Fibroblast of skin of back (primary cell): ENCODE measurements at regions not wholly inside any gene's neighbourhood (a gene's known extent, or its start where the extent isn't known, plus 50 kb on each side); places are given as distances from the start of the nearest gene placed in this dataset.

ENCODE experiments used
- DNase-seq: peaks from one replicate; pipeline ENCODE4 v3.0.0-alpha.2; 2013

- DNase-seq: peak; percentile 41
These were observed 452.6 kb downstream of the NR4A2 start for GRCh38 chr2:155879900-155880299.

- DNase-seq: no peak
These were observed 460.1 kb downstream of the NR4A2 start for GRCh38 chr2:155872396-155872795.

GRCh38 chr2:155871940-155872339, 460.6 kb downstream of the NR4A2 start:
- DNase-seq: no peak

GRCh38 chr2:155867564-155867963, 465.0 kb downstream of the NR4A2 start:
- no peak for DNase-seq

DNA sequence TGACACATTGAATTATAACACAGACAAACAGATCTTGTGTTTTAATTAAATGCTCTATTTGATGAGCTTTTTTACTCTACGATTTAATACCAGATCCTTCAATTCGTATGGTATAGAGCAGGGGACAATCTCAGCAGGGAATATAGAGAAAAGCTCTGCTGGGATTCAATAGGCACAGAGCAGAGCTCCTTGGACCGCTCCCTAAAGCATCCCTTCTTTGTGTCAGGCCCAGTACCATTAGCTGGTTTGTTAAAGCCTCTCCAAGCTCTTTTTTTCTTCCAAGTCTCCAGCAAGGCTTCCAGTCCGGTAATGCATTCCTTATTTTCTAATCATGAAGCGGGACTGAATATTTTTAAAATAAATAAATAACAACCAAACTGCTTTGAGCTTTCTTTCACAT, 466.0 kb downstream of the NR4A2 start:
- DNase-seq: no peak

- DNase-seq: no peak
These were observed 480.4 kb downstream of the NR4A2 start for GRCh38 chr2:155852156-155852555.

- DNase-seq: no peak
These were observed 486.3 kb downstream of the NR4A2 start for GRCh38 chr2:155846259-155846658.

GRCh38 chr2:155844461-155844860, 488.1 kb downstream of the NR4A2 start:
- DNase-seq: no peak

DNA sequence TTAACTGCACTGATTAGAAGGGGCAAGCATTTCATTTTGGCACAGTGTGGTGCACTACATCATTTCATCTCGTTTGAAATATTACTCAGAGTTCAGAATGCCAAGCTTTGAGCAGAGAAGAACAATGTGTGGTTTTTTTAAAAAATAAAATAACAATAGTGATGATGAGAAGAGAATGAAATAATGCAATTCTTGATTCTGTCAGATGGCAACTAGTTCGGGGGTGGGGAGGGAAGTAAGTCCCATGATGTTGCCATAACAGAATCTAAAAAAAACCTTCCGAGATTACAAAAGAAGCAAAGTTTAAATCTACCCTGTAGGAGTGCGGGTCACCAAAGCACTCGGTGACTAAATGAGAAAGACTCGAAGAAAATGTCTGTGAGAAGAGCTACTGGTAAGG, 490.4 kb downstream of the NR4A2 start:
- peak; percentile 14 for DNase-seq

DNA sequence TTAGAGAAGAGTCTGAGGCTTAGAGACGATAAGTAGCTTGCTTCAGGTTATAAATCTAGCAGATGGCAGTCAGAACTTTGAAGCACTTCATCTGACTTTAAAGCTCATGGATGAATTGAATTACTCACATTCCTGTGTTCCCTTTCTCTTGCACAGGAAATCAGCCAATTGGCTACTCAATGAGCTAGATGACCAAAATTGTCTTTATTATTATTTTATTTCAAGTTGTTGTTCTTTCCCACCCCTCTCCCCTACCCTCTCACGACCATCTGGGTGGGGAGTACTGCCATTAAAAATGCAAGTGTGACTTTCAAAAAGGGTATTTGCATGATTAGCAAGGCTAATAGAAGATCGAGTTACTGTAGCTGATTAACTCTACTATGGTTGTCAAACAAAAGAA, 491.1 kb downstream of the NR4A2 start:
- DNase-seq: no peak

DNA sequence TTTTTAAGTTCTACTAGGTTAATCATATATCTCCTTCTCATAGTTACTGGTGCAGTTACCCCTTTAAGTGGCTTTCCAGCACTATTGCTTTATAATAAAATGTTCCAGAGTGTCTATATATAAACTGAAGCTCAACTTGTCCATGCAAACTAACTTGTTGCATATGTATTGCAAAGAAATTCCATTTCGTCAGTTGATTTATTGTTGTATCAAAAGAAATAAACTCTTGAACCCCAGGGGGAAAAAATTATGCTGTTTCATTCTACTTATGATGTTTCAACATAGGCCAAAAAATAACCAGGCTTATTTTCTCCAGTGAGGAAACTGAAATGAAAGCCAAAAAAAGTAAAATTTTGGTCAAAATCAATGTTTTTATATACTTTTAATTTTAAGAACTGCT, 491.9 kb downstream of the NR4A2 start:
- DNase-seq: no peak

DNA sequence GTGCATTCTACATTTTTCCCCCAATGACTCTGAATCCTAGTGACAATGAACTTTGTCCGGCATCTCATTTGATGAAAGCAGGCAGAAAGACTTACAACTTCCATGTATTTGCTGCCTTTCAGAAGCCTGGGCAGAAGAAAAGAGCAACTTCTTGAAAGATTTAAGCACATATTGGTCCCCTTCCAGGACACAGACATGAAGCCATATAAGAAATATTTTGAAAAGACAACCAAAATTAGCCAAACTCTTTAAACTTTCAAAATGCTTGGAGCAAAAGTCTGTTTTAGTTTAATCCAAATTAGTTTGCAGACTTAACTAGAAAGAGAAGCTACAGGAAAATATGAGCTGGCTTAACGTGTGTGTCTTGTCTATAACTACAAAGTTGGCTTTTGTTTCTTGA, 492.5 kb downstream of the NR4A2 start:
- no peak for DNase-seq

DNA sequence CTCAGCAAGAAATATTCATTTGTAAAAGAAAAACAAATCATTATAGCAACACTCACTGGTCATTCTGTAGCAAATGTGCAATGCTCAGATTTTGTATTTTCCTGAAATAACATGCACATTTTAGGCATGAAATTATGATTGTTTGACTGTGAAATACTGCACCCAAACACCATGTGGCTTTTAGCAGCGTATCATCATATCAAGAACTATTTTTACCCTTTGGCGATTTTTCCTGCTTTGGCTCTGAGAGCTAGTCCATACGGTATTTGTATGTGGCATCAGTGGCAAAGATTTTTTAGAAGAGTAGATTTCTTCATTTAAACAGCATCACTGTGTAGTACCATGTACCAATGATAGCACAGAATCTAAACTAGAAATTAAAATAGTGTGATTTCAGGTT, 493.1 kb downstream of the NR4A2 start:
- DNase-seq: no peak

DNA sequence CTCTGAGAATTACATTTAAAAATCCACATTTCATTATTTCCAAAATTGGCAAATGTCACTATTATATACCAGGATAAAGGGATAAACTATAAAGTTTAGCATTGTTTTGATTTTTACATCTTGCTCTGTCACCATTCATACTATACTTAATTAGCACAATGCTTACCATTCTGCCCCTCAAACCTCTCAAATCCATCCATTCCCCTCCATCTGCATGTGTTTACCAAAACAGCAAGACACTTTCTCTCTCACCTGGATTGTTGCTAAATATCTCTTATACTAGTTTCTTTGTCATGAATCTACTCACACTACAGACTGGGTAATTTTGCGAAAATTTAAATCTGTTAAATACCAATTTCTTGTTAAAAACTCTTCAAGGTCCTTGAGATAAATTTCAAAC, 496.1 kb downstream of the NR4A2 start:
- no peak for DNase-seq

- DNase-seq: no peak
These were observed 501.5 kb downstream of the NR4A2 start for GRCh38 chr2:155830817-155831579.

- no peak for DNase-seq
These were observed 502.2 kb downstream of the NR4A2 start for GRCh38 chr2:155830351-155830750.

- no peak for DNase-seq
These were observed 506.6 kb downstream of the NR4A2 start for GRCh38 chr2:155825876-155826275.

DNA sequence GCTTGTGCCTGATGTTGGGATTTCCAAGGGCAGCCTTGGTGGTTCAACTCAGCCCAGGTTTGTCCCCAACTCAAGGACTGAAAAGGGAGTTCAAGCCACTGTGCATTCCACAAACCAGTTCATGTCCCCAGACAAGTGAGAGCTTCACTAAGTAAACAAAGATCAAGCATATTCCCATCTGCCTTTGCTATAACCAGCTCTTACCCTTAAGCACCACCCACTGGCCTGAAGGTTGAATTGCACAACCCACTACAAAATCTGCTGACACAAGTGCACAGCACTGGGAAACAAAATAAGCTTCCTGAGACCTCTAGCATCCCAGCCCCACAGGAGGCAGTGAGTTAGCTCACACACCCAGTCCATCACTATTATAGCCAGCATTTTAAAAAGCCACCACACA, 516.7 kb downstream of the NR4A2 start:
- no peak for DNase-seq

DNA sequence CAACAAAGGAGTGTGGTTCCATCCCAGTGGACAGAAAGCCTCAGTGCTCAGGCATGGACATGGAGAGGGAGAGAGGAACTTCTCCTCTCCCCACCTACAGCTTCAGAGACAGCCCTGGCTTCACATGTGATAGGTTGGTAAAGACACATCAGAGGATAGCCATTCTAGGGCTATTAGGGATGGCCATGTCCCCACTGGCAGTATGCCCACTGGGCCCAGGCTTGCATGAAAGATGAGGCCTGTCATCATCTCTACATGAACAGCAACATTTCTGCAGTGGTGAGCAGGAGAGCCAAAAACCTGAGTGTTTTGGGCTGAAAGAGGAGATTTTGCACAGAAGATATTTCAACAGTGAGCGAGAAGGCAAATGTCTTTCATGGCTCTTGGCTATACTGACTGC, 517.2 kb downstream of the NR4A2 start:
- no peak for DNase-seq

GRCh38 chr2:155810411-155810810, 522.1 kb downstream of the NR4A2 start:
- no peak for DNase-seq

DNA sequence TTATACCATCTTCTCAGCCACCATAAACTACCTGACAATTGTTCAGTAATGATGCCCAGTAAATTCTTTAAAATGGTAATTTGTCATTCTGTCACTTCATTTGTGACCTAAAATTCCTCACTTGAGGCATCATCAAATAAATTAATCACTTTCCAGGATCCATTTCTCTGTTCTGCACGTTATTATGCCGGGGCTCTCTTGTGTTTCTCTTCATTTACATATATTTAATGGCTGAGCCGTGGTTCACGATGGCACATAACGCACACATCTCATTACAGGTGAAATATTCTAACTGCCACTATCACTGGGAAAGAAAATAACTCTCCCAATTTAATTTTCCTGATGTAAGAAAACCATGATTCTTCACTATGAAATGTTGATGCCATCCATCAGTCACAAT, 529.6 kb downstream of the NR4A2 start:
- no peak for DNase-seq

DNA sequence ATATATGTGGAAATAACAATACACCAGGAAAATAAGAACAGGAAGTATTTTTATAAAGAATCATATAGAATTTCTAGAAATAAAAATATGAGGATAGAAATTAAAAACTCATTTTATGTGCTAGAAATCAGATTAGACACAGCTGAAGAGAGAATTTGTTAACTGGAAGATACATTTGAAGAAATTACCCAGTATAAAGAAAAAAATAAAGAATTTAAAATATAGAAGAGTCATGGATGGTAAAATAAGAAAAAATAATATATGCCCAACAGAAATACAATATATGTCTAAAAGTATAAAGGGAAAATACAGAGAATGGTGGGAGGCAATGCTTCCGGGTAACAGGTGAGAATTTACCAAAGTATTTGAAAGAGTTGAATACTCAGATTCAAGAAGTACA, 539.9 kb downstream of the NR4A2 start:
- no peak for DNase-seq

DNA sequence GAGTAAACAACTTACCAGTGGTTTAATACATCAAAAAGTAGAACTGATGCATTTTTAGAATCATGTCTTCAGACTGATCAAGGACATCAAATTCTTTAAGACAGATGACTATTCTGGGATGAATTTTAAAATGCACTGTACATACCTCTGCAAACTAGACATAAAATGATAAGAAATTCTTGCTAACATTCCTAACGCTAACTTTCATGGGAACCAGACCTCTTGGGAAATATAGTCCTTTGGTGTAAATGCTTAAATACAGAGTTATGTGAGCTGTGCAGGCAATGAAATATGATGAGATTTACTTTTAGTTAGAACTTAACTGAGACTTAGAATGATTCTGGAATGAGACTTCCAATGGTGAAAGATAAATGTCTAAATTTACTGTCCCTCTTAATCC, 562.0 kb downstream of the NR4A2 start:
- peak; percentile 9 for DNase-seq

DNA sequence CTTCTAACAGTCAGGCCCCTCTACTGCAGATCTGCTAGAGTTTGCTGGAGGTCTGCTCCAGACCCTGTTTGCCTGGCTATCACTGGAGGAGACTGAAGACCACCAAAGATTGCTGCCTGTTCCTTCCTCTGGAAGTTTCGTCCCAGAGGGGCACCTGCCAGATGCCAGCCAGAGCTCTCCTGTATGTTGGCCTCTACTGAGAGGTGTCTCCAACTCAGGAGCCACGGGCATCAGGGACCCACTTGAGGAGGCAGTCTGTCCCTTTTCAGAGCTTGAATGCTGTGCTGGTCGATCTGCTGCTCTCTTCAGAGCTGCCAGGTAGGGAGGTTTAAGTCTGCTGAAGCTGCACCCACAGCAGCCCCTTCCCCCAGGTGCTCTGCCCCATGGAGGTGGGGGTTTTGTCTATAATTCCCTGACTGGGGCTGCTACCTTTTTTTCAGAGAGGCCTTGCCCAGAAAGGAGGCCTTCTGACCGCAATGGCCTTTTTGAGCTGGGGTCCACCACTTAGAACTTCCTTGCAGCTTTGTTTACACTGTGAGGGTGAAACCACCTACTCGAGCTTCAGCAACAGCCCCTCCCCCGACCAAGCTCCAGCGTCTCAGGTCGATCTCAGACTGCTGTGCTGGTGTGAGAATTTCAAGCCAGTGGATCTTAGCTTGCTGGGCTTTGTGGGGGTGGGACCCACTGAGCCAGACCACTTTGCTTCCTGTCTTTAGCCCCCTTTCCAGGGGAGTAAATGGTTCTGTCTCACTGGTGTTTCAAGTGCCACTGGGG, 566.0 kb downstream of the NR4A2 start:
- no peak for DNase-seq
